Testis (tissue), 2 donors: ENCODE measurements at regions not wholly inside any gene's neighbourhood (a gene's known extent, or its start where the extent isn't known, plus 50 kb on each side); places are given as distances from the start of the nearest gene placed in this dataset.
A peak's percentile ranks its signal among the peaks of the same experiment; 100 is the strongest.

Source experiments
- DNase-seq: peaks from one replicate; pipeline ENCODE4 v3.0.0-alpha.2; 2019
- H3K27ac ChIP-seq, 2 donors: fragments of 200-600 bp; sonication (generic); one replicate each; pipeline ENCODE4 v1.5.1; 2019
- H3K27me3 ChIP-seq: fragments of 200-600 bp; sonication (generic); one replicate; pipeline ENCODE4 v1.5.1; 2019
- H3K36me3 ChIP-seq: fragments of 200-600 bp; sonication (generic); one replicate; pipeline ENCODE4 v1.5.1; 2017; ENCODE audit warnings: low read depth; ENCODE audit errors: missing control alignments
- H3K4me1 ChIP-seq: fragments of 200-600 bp; sonication (generic); one replicate; pipeline ENCODE4 v1.5.1; 2019
- H3K4me3 ChIP-seq, 2 donors: fragments of 200-600 bp; sonication (generic); one replicate each; pipeline ENCODE4 v1.5.1; 2017 to 2019
- H3K9me3 ChIP-seq: fragments of 200-600 bp; sonication (generic); one replicate; pipeline ENCODE4 v1.5.1; 2017
- POLR2A ChIP-seq: fragments of 450-650 bp; IDR thresholded peaks from one replicate; pipeline ENCODE4 v1.6.1; 2017; ENCODE audit warnings: antibody characterized with exemption, mild to moderate bottlenecking, moderate library complexity
- WGBS, 2 donors: methylation state at CpG; one replicate each; pipeline ENCODE4 v1.1.5; 2018; 5-methylcytosine and 5-hydroxymethylcytosine counted together
- intact Hi-C: fragments of 100-400 bp; cut with DNase I; formaldehyde crosslinking; loops from one replicate; pipeline ENCODE4 v1.15.1; 2023; ENCODE audit warnings: low total_unique reads
- TF ChIP-seq, protein P1 (sequence below), 3 experiments: fragments of 450-650 bp in 2 of 3; fragments of 200-600 bp in 1 of 3; sonication (generic) in 1 of 3; IDR thresholded peaks; one replicate each; pipeline ENCODE4 v1.5.1; 2016 to 2019; ENCODE audit warnings: antibody characterized with exemption in 3 of 3, mild to moderate bottlenecking in 2 of 3, moderate library complexity in 1 of 3

DNA sequence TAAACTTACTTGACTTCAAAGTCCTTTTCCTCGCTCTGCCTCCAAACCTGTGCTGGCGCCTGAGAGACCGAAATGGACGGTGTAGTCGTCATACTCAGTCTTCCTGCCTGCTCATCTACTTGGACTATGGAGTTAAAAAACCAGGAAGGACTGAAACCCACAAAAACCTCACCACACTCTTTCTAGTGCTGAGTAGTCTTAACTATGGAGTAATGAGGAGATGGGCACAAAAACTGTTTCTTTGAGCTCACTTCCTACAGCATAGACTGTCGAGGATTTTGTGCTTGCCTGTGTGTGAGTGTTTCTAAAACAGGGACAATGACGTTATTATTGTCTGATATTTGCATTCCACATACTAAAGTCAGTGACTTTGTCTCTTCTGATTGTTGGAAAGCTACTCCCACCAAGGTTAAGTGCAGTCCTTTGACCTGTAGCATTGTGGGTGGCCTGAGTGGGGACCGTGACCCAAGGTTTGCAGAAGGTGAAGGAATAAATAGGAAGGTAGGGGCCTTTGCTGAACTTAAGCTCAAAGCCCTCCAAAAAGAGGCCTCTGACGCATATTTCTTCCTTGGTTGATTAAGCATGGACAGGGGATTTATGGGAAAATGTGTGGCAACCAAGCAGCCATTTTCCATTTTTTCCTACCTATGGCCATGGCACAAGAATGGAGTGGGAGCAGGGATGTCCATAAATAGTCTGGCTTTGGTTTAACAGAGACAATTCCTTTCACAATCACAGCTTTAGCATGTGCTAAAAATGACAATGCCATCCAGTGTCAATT, 109.6 kb downstream of the ZBTB18 start:
- no peak for DNase-seq
- Histone ChIP-seq H3K36me3 (no peaks in the 10 kb centered on the region), H3K4me3 (no peak overlapping the region), H3K4me1 (no peaks in the 10 kb centered on the region), H3K27me3 (no peaks in the 10 kb centered on the region), H3K27ac (no peak overlapping the region), H3K9me3 (no peaks in the 10 kb centered on the region)
- intact Hi-C loops = no loop called here
- WGBS, 2 donors = 81 to 83% methylated on average over 9 of the region's 9 CpGs
- no peak for TF ChIP-seq POLR2A
- TF ChIP-seq, protein P1, sequence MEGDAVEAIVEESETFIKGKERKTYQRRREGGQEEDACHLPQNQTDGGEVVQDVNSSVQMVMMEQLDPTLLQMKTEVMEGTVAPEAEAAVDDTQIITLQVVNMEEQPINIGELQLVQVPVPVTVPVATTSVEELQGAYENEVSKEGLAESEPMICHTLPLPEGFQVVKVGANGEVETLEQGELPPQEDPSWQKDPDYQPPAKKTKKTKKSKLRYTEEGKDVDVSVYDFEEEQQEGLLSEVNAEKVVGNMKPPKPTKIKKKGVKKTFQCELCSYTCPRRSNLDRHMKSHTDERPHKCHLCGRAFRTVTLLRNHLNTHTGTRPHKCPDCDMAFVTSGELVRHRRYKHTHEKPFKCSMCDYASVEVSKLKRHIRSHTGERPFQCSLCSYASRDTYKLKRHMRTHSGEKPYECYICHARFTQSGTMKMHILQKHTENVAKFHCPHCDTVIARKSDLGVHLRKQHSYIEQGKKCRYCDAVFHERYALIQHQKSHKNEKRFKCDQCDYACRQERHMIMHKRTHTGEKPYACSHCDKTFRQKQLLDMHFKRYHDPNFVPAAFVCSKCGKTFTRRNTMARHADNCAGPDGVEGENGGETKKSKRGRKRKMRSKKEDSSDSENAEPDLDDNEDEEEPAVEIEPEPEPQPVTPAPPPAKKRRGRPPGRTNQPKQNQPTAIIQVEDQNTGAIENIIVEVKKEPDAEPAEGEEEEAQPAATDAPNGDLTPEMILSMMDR (IDR thresholded peaks at IDR 0.05) = no peak

DNA sequence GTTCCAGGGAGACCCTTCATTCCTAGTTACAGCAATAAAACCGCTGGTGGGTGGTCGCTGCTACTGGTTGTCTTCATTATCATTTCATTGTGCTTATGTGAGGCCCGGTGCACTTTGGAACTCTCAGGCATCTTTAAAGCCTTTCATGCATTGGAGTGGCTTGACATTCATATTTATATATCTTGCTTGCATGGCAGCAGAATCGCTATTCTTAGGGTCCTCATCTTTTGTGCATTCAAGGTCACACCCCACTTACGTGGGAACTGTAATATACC, 110.1 kb downstream of the ZBTB18 start:
- intact Hi-C loops = no loop called here
- no peaks in the 10 kb centered on the region for H3K27me3 ChIP-seq
- TF ChIP-seq, protein P1 (IDR thresholded peaks at IDR 0.05) = no peak
- TF ChIP-seq POLR2A = no peak
- no peak for DNase-seq
- H3K9me3 ChIP-seq = no peaks in the 10 kb centered on the region
- WGBS, 2 donors = 76 to 80% methylated on average over 5 of the region's 5 CpGs
- H3K4me1 ChIP-seq = no peaks in the 10 kb centered on the region
- no peak overlapping the region for H3K4me3 ChIP-seq
- H3K36me3 ChIP-seq = no peaks in the 10 kb centered on the region
- no peak overlapping the region for H3K27ac ChIP-seq

DNA sequence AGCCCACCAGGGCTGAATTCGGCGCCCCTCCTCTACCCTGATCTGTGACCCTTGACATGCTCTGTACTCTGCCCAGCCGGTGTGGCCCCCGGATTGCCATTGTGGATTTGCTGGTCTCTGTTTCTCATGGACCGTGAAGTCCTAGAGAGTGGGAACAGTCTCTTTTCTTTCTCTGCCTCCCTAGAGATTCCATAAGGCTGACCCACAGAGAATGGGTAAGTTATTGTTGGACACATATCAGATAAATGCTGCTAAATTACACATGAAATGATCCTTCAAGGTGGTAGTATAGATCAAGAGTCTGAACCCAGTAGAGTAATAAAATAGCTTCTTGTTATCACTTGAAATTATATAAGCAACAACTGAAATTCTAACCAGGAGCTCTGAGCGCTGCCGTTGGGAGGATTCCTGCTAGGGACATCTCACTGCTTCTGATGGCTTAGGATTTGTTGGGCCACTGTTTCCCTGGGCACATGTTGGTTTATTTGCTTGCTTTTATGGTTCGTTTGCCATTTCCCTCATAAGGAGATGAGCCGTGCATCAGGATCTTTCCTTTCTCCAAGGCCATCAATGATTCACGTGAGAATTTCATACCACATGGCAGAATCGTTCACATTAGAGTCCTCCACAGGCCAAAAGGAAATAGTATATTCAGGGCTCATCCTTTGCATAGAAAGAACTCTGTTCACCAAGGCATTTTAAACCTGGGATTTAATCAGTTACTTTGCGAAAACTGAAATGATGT, 111.9 kb downstream of the ZBTB18 start:
- Histone ChIP-seq H3K9me3 (no peaks in the 10 kb centered on the region), H3K27me3 (no peaks in the 10 kb centered on the region), H3K36me3 (no peaks in the 10 kb centered on the region), H3K27ac (no peak overlapping the region), H3K4me3 (no peak overlapping the region), H3K4me1 (no peaks in the 10 kb centered on the region)
- intact Hi-C loops = no loop called here
- 84 to 90% methylated on average over 12 of the region's 12 CpGs for WGBS, 2 donors
- no peak for TF ChIP-seq POLR2A
- TF ChIP-seq, protein P1 (IDR thresholded peaks at IDR 0.05) = no peak
- DNase-seq = no peak

DNA sequence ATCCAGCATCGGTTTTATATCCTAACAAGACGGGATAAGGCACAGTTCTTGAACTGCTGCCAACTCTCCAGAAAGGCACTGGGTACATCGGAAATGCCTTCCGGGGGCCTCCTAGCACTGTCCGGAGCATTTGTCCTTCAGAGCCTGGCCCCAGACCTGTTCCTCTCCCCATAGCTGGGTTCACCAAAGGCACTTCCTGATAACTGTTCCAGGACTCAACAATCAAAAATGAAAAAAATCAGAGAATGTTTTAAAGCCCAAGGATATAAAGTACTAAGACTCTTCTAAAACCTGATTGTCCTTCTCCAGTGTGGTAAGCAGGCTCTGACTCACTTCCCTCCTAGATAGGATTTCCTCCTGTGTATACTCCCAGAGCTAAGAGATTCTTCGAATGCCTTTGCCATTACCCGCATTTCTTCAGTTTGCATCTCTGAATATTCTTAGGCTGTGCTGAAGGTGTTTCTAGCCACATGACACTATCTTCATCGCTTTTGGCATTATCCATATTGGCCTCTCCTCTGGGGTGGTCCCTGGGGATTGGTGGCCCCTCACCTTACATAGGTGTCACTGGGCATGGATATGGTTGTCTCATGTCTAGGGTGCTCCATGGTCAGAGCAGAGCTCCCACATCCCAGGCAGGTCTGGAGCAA, 112.9 kb downstream of the ZBTB18 start:
- 41 to 46% methylated on average over 8 of the region's 8 CpGs for WGBS, 2 donors
- Histone ChIP-seq H3K4me3 (no peak overlapping the region), H3K9me3 (no peaks in the 10 kb centered on the region), H3K27ac (peak overlapping the region in 1 of 2 donors; percentile 44), H3K36me3 (no peaks in the 10 kb centered on the region), H3K4me1 (no peaks in the 10 kb centered on the region), H3K27me3 (no peaks in the 10 kb centered on the region)
- DNase-seq = no peak
- no peak for TF ChIP-seq POLR2A
- intact Hi-C loops = no loop called here

DNA sequence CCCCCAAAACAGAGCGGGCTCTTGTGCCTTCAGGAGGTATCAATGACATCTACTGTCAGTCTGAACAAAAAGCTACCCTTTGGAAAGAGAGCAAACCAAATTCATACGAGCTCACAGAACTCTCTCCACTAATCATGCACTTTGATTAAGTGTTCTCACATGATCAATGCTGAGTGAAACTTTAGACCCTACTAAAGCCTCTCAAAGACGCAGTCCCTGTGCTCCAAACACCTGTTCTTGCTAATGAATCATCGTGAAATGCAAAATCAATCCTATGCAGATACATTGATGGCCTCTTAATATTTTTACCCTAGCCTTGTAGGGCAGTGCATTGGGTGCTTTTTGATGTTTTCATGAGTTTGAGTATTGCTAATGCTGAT, 113.4 kb downstream of the ZBTB18 start:
- Histone ChIP-seq H3K9me3 (no peaks in the 10 kb centered on the region), H3K4me3 (no peak overlapping the region), H3K27ac (peak overlapping the region in 1 of 2 donors; percentile 44), H3K36me3 (no peaks in the 10 kb centered on the region), H3K27me3 (no peaks in the 10 kb centered on the region), H3K4me1 (no peaks in the 10 kb centered on the region)
- 86 to 94% methylated on average over 4 of the region's 4 CpGs for WGBS, 2 donors
- DNase-seq = no peak
- intact Hi-C loops = no loop called here
- TF ChIP-seq, protein P1 (IDR thresholded peaks at IDR 0.05) = no peak
- TF ChIP-seq POLR2A = no peak
